Activated CD4-positive, alpha-beta T cell treated with anti-CD3 and anti-CD28 coated beads, Interleukin-2, amount 50 U/mL, for 4 hours (primary cell): ENCODE measurements at regions not wholly inside any gene's neighbourhood (a gene's known extent, or its start where the extent isn't known, plus 50 kb on each side); places are given as distances from the start of the nearest gene placed in this dataset.
"Not testable (repeated sequence)": the region's sequence is repeated elsewhere in the genome, so short reads cannot be mapped to it uniquely, and the experiment has no call there.

ENCODE experiments used
- DNase-seq, 2 experiments: peaks; one replicate each; pipeline ENCODE4 v3.0.0-alpha.2; 2020

- no peak for DNase-seq
Observed at GRCh38 chr6:141969201-141969600, 163.5 kb upstream of the GJE1 start.

- DNase-seq: no peak
Observed at GRCh38 chr6:141968632-141969031, 164.1 kb upstream of the GJE1 start.

GRCh38 chr6:141965016-141965545 is 167.6 kb upstream of the GJE1 start:
- DNase-seq: no peak

GRCh38 chr6:141963543-141964295 is 169.0 kb upstream of the GJE1 start:
- DNase-seq: no peak

GRCh38 chr6:141957271-141957670 is 175.5 kb upstream of the GJE1 start:
- no peak for DNase-seq

- DNase-seq: no peak
Observed at GRCh38 chr6:141956868-141957267, 175.9 kb upstream of the GJE1 start.

GRCh38 chr6:141956046-141956761 is 176.5 kb upstream of the GJE1 start:
- no peak for DNase-seq

- no peak for DNase-seq
Observed at GRCh38 chr6:141953072-141953471, 179.7 kb upstream of the GJE1 start.

- DNase-seq: no peak
Observed at GRCh38 chr6:141946502-141946901, 186.2 kb upstream of the GJE1 start.

- no peak for DNase-seq
Observed at GRCh38 chr6:141938664-141939063, 194.1 kb upstream of the GJE1 start.

- DNase-seq: no peak
Observed at GRCh38 chr6:141932685-141933084, 200.0 kb upstream of the GJE1 start.

GRCh38 chr6:141926200-141926900 is 206.4 kb upstream of the GJE1 start:
- not testable (repeated sequence) for DNase-seq

- no peak for DNase-seq
Observed at GRCh38 chr6:141925001-141925400, 207.7 kb upstream of the GJE1 start.

GRCh38 chr6:141922898-141923297 is 209.8 kb upstream of the GJE1 start:
- DNase-seq: no peak

GRCh38 chr6:141916682-141917505 is 215.8 kb upstream of the GJE1 start:
- not testable (repeated sequence) for DNase-seq

GRCh38 chr6:141914646-141915045 is 218.1 kb upstream of the GJE1 start:
- DNase-seq: no peak

GRCh38 chr6:141906569-141907080 is 226.1 kb upstream of the GJE1 start:
- DNase-seq: no peak

- DNase-seq: no peak
Observed at GRCh38 chr6:141890661-141891060, 242.1 kb upstream of the GJE1 start.

- DNase-seq: no peak
Observed at GRCh38 chr6:141884850-141885249, 247.9 kb upstream of the GJE1 start.

GRCh38 chr6:141878686-141879085 is 254.0 kb upstream of the GJE1 start:
- no peak for DNase-seq

GRCh38 chr6:141877275-141877983 is 255.3 kb upstream of the GJE1 start:
- DNase-seq: no peak
